Muscle of arm (tissue), 1 donor: ENCODE measurements at regions not wholly inside any gene's neighbourhood (a gene's known extent, or its start where the extent isn't known, plus 50 kb on each side); places are given as distances from the start of the nearest gene placed in this dataset.
"Not testable (repeated sequence)": the region's sequence is repeated elsewhere in the genome, so short reads cannot be mapped to it uniquely, and the experiment has no call there.

ENCODE experiments used
- DNase-seq: peaks from one replicate; pipeline ENCODE4 v3.0.0-alpha.2; 2013

DNA sequence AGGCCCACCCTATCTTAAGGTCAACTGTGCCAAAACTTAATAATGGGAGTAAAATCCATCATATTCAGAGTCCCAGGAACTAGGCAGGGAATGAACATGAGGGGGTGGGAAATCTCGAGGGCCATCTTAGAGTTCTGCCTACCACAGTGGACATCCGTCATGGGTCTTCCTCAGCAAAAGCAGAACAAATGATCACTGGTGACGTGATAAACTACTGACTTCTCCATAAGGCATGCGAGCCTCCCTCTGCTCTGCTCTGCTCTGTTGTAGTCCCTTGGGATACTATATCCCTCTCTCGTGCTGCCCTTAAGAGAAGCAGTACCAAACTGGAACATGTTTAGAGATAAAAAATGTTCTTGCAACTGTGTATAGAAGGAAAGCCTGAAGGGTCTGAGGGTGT, 603.8 kb downstream of the TTLL7 start:
- not testable (repeated sequence) for DNase-seq

DNA sequence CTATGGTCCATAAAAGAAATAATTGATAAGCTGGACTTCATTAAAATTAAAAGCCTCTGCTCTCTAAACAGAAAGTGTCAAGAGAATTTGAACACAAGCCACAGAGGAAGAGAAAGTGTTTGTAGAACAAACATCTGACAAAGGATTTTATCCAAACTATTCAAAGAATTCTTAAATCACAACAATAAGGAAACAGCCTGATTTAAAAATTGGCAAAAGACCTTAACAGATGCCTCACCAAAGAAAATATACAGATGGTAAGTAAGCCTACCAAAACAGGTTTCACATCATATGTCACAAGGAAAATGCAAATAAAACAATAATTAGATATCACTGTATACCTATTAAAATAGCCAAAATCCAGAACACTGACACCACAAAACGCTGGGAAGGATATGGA, 612.0 kb downstream of the TTLL7 start:
- DNase-seq, result not testable (repeated sequence)

DNA sequence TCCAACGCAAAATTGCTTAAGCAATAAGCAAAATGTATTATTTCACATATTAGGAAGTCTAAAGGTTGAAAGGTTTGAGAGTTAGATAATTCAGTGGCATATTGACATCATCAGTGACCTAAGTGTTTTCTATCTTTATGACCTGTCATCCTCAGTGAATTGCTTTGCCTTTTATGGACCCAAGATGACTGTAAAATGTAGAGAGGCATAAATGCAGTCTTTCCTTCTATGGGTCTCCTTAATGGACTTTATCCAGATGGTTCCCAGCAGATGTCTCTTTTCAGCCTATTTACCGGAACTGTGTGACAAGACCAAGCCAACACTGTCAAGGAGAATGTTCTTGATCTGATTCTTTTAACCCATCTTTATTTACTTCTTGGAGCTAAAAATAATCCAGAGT, 615.8 kb downstream of the TTLL7 start:
- not testable (repeated sequence) for DNase-seq

DNA sequence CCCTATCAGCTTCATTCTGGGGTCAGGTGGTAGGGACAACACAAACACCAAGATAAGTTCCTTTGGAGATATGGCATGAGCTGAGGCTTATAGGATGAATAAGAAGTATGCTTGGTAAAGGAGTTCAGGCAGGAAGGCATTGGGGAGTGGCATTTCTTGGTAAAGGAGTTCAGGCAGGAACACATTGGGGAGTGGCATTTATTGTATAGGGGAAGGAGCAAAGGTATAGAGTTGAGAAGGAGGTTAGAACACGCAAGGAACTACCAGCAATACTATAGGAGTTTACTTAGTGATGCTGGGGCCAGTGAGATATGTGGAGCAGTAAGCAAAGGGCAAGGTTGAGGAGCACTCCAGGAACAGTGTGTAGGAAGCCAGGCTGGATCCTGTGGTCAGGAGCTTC, 625.9 kb downstream of the TTLL7 start:
- DNase-seq, result not testable (repeated sequence)

DNA sequence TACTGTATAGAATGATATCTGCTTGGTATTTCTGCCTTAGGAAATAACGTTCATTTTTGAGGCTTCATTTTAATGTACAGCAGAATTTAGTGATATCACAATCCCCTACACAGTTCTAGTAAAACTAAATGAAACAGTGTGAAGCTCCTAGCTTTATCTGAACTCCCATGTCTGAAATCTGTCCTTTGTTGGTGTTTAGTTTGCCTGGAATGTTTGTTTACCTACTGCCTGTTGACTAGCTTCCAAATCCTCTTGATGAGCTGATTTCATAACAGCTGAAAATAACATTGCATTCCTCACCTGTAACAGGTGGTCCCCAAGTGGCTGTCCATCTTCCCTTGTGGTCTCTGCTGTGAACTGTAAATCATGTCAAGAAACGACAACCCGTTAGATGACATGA, 629.1 kb downstream of the TTLL7 start:
- not testable (repeated sequence) for DNase-seq

DNA sequence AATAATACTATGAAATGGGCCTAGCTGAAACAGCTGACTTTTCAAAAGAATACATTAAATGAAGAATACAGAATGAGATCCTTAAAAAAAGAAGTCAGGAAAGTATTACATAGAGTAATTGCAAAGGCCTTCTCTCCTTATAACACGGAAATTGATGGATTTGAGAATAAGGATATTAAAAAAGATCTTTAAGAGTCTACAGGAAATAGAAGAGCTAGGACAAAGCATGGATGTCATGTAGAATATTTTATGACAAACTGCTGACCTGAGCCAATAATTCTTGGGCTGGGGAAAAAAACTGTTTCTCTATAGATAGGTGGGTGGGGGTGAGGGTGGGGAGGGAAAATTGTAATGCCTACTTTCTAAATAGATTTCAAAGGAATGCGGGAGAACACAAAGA, 633.6 kb downstream of the TTLL7 start:
- not testable (repeated sequence) for DNase-seq

DNA sequence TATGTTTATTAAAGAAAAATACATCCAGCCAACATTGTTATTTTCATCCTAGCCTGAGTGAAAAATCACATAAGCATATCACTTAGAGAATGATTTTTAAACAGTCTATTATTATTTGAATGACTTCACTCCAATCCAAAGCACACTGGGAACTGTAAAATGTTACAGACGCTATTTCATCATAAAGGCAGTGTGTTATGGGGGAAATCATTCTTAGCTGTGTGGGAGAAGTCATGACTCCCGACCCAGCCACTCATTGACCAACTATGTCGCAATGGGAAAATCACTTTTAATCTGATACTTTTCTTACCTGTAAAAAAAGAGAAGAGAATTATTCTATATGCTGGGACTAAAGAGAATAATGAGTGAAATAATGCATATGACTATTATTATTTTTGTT, 653.6 kb downstream of the TTLL7 start:
- not testable (repeated sequence) for DNase-seq

DNA sequence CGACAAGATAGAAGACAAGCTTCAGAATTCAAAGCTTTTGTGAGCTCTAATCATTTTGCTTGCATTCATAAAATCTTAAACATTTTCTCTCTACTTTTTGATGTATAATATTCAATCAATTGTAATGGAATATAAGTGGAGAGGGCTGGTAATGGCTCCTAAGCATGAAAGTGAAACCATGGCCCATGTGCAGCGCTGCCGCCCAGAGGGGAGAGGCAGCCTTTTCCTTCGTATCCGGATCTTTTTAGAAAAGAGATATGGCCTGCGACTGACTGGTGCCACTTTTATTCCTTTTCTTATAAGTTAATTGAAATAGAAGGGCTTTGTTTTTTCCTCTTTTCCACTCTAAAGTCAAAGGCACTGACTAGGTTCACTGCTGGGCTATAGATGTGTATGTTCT, 655.2 kb downstream of the TTLL7 start:
- not testable (repeated sequence) for DNase-seq

DNA sequence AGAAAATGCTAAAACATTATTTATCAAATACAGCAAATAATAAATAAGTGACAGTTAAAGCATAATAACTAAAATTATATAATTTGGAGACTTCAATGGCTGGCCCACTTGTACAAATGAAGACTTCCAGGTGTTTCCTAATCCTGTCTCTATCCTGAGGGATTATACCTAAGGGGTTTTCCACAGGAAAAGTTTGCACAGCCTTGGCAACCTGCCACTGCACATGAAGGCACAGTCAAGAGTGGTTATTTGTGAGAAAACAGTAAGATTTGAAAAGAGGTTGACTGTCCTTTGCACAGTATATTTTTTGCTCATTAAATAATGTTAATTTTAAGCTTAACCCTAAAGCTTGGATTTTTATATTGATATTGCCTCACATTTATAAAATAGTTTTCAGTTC, 655.9 kb downstream of the TTLL7 start:
- not testable (repeated sequence) for DNase-seq

DNA sequence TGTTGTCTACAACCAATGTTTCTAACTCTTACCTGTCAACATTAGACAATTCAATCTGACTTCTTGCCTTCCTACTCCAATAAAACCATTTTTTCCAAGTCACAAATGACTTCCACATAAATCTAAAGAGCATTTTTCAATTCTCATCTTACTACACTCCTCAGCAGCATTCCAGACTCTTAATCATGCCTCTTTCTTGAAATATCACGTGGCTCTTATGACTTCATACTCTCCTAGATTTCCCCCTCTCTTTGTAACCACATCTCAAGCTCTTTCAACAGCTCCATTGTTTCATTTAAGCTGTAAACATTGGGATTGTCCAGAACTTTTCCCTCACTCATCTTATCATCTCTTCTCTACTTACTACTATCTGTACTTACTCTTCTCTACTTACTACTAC, 666.6 kb downstream of the TTLL7 start:
- not testable (repeated sequence) for DNase-seq

DNA sequence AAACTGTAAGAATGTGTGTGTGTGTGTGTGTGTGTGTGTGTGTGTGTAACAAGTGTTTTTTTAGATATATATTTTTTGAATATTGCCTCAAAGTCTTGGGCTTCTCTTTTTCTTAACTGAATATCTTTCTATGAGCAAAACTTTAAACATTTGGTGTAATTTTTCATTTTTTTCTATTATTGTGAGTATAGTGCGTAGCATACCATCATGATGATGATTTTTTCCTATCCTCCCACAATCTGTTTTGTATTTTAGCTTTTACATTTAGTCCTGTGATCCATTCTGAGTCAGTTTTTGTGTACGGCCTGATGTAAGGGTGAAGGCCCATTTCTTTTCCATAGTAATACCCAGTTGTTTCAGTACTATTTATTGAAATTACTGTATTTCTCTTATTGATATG, 680.6 kb downstream of the TTLL7 start:
- no peak for DNase-seq

DNA sequence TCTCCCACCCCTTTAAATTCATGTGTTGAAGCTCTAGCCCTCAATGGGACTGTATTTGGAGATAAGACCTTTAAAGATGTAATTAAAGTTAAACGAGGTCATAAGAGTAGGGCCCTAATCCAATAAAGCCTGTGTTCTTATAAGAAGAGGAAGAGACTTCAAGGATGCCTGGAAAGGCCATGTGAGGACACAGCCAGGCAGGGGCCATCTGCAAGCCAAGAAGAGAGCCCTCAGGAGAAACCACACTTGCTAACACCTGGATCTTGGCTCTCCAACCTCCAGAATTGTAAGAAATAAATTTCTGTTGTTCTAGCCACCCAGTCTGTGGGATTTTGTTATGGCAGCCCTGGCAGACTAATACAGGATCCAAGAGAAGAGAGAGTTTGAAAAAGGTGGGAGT, 683.5 kb downstream of the TTLL7 start:
- not testable (repeated sequence) for DNase-seq

DNA sequence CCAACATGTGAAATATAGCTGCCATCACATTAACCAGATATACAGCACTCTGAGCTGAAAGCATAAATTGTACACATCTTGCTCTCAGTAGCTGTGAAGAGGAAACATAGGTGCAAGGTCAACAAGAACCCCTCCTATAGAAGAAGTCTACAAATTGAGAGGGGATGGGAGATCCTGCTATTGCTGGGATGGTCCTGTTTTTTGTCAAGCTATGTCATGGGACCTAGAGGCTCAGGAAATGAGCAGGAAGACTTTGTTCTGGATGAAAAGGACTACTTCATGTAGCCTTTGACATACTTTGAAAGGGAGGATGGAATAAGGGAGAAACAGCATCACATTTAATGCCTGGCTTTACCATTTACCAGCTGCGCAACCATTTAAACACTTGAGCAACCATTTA, 688.8 kb downstream of the TTLL7 start:
- not testable (repeated sequence) for DNase-seq

DNA sequence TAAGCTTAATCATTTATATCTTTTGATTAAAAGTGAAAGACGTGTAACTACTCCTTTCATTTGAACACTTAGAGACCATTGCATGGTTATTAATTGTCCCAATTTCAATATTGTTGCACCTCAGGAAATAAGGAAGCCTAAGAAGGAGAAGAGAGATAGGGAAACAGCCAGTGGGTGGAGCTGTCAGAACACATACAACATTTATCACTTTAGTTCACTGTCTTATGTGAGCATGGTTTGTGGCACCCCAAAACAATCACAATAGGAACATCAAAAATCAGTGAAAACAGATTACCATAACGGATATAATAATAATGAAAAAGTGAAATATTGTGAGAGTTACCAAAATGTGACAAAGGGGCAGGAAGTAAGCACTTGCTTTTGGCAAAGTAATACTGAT, 689.9 kb downstream of the TTLL7 start:
- DNase-seq, result not testable (repeated sequence)

DNA sequence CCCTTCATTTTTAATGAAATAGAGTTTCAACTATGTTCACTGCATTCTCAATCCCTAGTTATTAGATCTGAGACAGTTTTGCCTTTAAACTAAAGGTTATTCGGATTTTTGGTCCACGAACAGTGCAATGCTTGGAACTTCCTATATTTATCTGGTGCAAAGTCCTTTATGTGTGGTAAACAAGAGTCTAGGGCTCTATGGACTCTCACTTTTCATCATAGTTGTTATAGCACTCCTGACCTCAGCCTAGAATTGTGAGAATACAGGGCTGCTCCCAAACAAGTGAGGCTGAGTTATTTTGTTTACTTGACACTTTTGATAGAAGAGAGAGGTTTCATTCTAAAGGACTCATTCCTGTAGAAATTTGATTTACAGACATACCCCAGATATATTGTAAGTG, 692.1 kb downstream of the TTLL7 start:
- DNase-seq, result not testable (repeated sequence)

DNA sequence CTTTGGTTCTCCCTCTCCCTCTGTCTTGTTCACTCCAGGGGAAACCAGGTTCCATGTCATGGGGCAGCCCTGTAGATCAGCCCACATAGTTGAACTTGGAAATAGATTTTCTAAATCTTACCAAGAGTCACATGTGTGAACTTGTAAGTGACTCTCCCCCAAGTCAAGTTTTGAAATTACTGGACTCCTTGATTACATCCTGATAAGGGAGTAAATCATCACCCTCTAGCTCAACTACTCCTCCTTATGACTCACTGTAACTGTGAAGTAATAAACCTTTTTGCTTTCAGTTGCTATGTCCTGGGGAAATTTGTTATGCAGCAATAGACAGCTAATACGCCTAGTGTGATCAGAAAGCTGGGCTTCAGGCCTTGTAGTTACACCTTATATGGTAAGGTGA, 703.3 kb downstream of the TTLL7 start:
- DNase-seq, result not testable (repeated sequence)

DNA sequence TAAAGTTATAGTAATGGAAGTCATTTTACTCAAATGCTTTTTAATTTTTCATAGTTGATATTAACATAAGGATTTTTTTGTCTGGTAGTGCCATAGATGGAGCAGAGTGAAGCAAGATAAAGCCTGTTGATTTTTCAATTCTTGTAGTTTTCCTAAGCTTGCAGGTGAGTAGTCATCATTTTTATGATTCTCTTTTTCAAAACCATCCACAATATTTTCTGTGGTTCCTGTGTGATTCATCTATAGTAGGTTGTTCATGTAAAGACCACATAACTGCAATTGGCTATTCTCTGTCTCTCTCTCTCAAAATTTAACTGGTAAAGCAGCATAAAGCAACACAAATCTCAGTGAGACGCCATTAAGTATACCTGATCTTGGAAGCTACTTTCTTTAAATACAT, 711.5 kb downstream of the TTLL7 start:
- not testable (repeated sequence) for DNase-seq

DNA sequence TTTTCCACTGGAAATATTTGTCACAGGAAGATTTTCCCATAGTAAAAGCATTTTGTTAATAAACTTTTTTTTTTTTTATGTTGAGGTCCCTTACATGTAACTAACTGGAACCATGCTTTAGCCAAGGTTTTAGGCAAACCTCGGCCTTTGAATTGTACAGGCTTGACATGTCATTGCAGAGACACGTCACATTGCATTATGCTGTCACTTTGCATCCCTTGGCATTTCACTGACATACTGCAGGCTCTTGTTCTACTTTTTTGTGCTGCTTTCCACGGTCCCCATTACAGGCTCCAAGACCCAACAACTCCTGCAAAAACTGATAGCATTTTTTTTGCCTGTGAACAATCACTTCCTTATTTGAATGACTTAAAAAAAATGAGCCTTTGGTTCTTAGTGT, 724.3 kb downstream of the TTLL7 start:
- not testable (repeated sequence) for DNase-seq

DNA sequence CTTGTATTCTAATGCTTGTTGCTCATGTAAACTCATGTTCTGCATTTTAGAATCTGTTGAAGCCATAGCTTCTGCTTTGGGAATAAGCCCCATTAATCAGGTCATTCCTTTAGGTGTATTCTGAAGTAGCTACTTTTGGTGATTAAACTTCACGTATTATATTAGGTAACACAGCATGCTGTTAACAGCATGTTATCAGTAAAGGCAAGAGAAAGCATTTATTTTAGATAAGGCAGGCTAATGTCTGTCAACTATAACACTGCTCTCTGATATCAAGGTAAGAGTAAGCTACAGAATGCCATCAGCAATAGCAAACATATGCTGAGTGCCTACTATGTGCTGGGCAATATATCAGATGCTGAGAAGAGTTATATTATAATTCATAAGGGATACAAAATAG, 726.4 kb downstream of the TTLL7 start:
- DNase-seq, result not testable (repeated sequence)

DNA sequence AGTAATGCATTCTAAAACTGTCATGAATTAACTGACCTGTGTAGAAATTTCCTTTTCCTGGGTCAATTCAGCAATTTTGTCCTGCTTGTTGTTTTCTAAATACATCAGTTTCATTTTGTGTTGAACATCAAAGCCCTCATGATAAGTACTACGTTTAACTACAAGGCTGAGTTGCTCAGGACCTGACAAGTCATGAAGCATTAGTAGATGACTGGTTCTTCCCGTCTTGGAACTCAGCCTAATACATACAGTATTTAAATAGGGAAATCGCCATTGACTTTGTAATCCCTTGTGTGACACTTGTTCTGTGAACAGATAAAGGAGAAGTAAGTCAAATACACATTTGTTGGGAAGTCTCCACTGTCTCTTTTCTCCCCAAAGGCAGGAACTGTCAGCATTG, 727.1 kb downstream of the TTLL7 start:
- not testable (repeated sequence) for DNase-seq

DNA sequence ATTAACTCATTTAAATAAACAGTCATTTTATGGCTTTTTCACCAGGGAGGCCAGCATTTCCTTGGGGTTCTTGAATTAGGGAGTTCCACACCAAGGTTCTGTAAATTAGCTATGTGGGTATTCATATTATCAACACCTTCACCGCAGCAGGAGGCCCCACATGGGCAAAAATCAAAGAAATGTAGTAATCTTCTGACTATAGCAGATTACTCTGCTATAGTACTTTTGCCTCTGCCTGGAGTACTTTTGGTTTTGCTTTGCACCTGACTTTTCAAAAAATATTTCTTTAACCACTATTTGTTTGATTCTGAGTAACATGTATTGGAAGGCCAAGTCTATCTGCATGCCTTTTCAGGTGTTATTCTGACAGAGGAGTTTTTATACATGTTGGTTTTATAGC, 728.1 kb downstream of the TTLL7 start:
- not testable (repeated sequence) for DNase-seq

DNA sequence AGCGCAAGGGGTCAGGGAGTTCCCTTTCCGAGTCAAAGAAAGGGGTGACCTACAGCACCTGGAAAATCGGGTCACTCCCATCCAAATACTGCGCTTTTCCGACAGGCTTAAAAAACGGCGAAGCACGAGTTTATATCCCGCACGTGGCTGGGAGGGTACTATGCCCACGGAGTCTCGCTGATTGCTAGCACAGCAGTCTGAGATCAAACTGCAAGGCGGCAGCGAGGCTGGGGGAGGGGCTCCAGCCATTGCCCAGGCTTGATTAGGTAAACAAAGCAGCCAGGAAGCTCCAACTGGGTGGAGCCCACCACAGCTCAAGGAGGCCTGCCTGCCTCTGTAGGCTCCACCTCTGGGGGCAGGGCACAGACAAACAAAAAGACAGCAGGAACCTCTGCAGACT, 735.1 kb downstream of the TTLL7 start:
- not testable (repeated sequence) for DNase-seq

DNA sequence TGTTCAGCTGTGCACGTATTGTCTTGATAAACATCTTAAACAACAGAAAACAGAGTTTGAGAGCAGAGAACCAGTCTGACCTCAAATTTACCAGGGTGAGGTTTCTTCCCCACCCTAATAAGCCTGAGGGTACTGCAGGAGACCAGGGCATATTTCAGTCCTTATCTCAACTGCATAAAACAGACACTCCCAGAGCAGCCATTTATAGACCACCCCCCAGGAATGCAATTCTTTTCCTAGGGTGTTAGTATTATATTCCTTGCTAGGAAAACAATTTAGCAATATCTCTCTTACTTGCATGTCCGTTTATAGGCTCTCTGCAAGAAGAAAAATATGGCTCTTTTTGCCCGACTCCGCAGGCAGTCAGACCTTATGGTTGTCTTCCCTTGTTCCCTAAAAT, 747.2 kb downstream of the TTLL7 start:
- DNase-seq, result not testable (repeated sequence)

DNA sequence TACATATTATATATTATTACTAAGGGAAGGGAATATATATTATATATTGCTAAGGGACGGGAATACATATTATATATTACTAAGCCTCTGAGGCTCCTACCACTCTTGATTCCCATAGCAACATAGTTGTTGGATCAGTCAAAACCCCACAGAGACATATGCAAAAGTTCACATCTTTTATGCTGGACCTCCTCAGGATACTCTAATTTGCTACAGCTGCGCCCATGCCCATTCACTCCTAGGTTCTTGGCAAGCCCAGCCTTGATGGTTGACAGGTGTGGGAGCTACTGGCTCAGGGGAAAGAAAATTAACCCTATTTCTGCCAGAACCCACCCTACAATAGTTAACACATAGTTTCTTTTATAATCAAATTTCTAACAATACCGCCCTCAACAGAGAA, 752.2 kb downstream of the TTLL7 start:
- not testable (repeated sequence) for DNase-seq

DNA sequence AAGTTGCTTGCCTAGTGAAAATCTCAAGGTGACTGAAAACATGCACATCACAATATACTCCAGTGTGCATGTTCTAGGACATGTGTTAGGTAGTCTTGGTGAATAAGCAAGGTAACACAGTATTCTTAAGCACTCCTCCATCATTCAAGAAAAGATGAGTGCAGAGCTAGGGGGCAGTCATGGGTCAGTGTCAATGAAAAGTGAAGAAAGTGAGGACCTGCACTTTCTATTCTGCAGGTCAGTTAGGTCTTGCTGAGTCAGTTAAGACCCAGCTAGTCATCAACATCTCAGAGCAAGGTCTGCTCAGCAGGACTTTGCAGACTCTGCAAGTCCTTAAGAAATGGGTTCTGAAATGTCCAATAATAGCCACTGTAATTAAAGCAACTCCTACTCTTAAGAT, 754.1 kb downstream of the TTLL7 start:
- not testable (repeated sequence) for DNase-seq
